Gastroesophageal sphincter (tissue), 4 donors: ENCODE measurements at regions not wholly inside any gene's neighbourhood (a gene's known extent, or its start where the extent isn't known, plus 50 kb on each side); places are given as distances from the start of the nearest gene placed in this dataset.

ENCODE experiments used
- ATAC-seq: fragments of 150-250 bp; one replicate; pipeline ENCODE4 v1.9.1; 2016; ENCODE audit warnings: mild to moderate bottlenecking, moderate library complexity
- H3K27ac ChIP-seq, 4 donors: fragments of 200-600 bp; sonication (generic) in 3 of 4; 1 replicate in 3 of 4; 2 replicates in 1 of 4; pipeline ENCODE4 v1.5.1; 2016 to 2019
- H3K27me3 ChIP-seq: fragments of 200-600 bp; sonication (generic); one replicate; pipeline ENCODE4 v1.5.1; 2019
- H3K36me3 ChIP-seq, 2 donors: fragments of 200-600 bp; sonication (generic); one replicate each; pipeline ENCODE4 v1.5.1; 2019; ENCODE audit warnings: control low read depth in 1 of 2
- H3K4me1 ChIP-seq, 3 donors: fragments of 200-600 bp; sonication (generic); 1 replicate in 2 of 3; 2 replicates in 1 of 3; pipeline ENCODE4 v1.5.1; 2016 to 2019; ENCODE audit warnings: control low read depth in 2 of 3
- H3K4me3 ChIP-seq, 2 donors: fragments of 200-600 bp; sonication (generic); one replicate each; pipeline ENCODE4 v1.5.1; 2019; ENCODE audit warnings: mild to moderate bottlenecking in 1 of 2, moderate library complexity in 1 of 2
- H3K9me3 ChIP-seq, 3 donors: fragments of 200-600 bp; sonication (generic); one replicate each; pipeline ENCODE4 v1.5.1; 2017 to 2019; ENCODE audit warnings: control low read depth in 2 of 3
- EP300 ChIP-seq: sonication (generic); formaldehyde crosslinking; IDR thresholded peaks from one replicate; pipeline ENCODE4 v1.6.1; 2017; ENCODE audit warnings: antibody characterized with exemption, mild to moderate bottlenecking
- POLR2A ChIP-seq, 2 donors: fragments of 450-650 bp; IDR thresholded peaks; one replicate each; pipeline ENCODE4 v1.6.1; 2017; ENCODE audit warnings: antibody characterized with exemption in 2 of 2, mild to moderate bottlenecking in 2 of 2, moderate library complexity in 1 of 2
- POLR2AphosphoS5 ChIP-seq: sonication (generic); formaldehyde crosslinking; IDR thresholded peaks from one replicate; pipeline ENCODE4 v1.6.1; 2017; ENCODE audit warnings: antibody characterized with exemption
- WGBS, 2 donors: methylation state at CpG; one replicate each; pipeline ENCODE4 v1.1.5; 2018; ENCODE audit warnings: low coverage in 1 of 2; 5-methylcytosine and 5-hydroxymethylcytosine counted together
- TF ChIP-seq, protein P1 (sequence below), 4 experiments: fragments of 200-600 bp in 2 of 4; fragments of 450-650 bp in 2 of 4; sonication (generic) in 1 of 4; IDR thresholded peaks; one replicate each; pipeline ENCODE4 v1.5.1; 2017 to 2019; ENCODE audit warnings: antibody characterized with exemption in 4 of 4, mild to moderate bottlenecking in 2 of 4, moderate library complexity in 2 of 4

DNA sequence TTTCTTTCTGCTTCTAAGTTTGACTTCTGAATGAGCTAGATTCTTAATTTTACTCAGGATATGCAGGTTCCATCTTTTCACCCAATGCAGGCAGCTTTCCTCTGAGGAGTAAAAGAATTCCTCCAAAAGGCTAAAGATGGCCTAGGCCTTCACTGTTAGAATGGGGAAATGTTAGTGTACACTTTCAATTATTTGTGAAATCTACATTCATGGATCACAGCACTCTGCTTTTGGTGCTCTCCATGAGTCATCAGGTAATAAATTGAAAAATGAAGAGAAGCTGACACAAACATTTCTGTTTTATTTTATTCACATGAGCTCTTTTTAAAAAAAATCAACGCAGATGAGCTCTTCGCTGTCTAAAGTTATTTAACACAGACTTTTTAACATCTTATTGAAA lies 502.5 kb upstream of the GOLIM4 start:
- no peaks in the 10 kb centered on the region for H3K36me3 ChIP-seq
- no peak for ATAC-seq
- peaks cover 0 to 10% (median 0%) of the 10 kb centered on the region in 3 donors for H3K4me1 ChIP-seq
- H3K4me3 ChIP-seq = no peak overlapping the region
- TF ChIP-seq POLR2AphosphoS5 (no peak), EP300 (no peak), POLR2A (IDR thresholded peaks at IDR 0.05) (no peak)
- TF ChIP-seq, protein P1, sequence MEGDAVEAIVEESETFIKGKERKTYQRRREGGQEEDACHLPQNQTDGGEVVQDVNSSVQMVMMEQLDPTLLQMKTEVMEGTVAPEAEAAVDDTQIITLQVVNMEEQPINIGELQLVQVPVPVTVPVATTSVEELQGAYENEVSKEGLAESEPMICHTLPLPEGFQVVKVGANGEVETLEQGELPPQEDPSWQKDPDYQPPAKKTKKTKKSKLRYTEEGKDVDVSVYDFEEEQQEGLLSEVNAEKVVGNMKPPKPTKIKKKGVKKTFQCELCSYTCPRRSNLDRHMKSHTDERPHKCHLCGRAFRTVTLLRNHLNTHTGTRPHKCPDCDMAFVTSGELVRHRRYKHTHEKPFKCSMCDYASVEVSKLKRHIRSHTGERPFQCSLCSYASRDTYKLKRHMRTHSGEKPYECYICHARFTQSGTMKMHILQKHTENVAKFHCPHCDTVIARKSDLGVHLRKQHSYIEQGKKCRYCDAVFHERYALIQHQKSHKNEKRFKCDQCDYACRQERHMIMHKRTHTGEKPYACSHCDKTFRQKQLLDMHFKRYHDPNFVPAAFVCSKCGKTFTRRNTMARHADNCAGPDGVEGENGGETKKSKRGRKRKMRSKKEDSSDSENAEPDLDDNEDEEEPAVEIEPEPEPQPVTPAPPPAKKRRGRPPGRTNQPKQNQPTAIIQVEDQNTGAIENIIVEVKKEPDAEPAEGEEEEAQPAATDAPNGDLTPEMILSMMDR (IDR thresholded peaks at IDR 0.05) = no peak
- no peaks in the 10 kb centered on the region for H3K27me3 ChIP-seq
- WGBS, 2 donors = 21 to 42% methylated on average over 2 of the region's 2 CpGs
- no peak overlapping the region for H3K27ac ChIP-seq
- H3K9me3 ChIP-seq = no peaks in the 10 kb centered on the region

GRCh38 chr3:168596175-168596823 lies 500.6 kb upstream of the GOLIM4 start:
- no peak for TF ChIP-seq POLR2AphosphoS5
- TF ChIP-seq EP300 = no peak
- TF ChIP-seq, protein P1 (IDR thresholded peaks at IDR 0.05) = no peak
- Histone ChIP-seq H3K9me3 (no peaks in the 10 kb centered on the region), H3K36me3 (no peaks in the 10 kb centered on the region), H3K27me3 (no peaks in the 10 kb centered on the region), H3K27ac (no peak overlapping the region), H3K4me1 (peaks cover 0 to 10% (median 0%) of the 10 kb centered on the region in 3 donors), H3K4me3 (no peak overlapping the region)
- ATAC-seq = no peak
- 83 to 100% methylated on average over 1 of the region's 1 CpG for WGBS, 2 donors

GRCh38 chr3:168591587-168591986 lies 495.9 kb upstream of the GOLIM4 start:
- Histone ChIP-seq H3K4me3 (no peak overlapping the region), H3K36me3 (no peaks in the 10 kb centered on the region), H3K27me3 (no peaks in the 10 kb centered on the region), H3K4me1 (no peaks in the 10 kb centered on the region), H3K9me3 (no peaks in the 10 kb centered on the region), H3K27ac (no peak overlapping the region)
- ATAC-seq = no peak
- 74 to 88% methylated on average over 1 to 2 of the region's 2 CpGs for WGBS, 2 donors
- TF ChIP-seq EP300 (no peak), POLR2AphosphoS5 (no peak), POLR2A (IDR thresholded peaks at IDR 0.05) (no peak)
- TF ChIP-seq, protein P1 (IDR thresholded peaks at IDR 0.05) = no peak

- no peak overlapping the region for H3K27ac ChIP-seq
- 83 to 95% methylated on average over 3 of the region's 3 CpGs for WGBS, 2 donors
- H3K4me3 ChIP-seq = no peak overlapping the region
- H3K4me1 ChIP-seq = no peaks in the 10 kb centered on the region
- ATAC-seq = no peak
- TF ChIP-seq, protein P1 (IDR thresholded peaks at IDR 0.05) = no peak
- TF ChIP-seq EP300 (no peak), POLR2A (IDR thresholded peaks at IDR 0.05) (no peak)
- H3K36me3 ChIP-seq = no peaks in the 10 kb centered on the region
- no peaks in the 10 kb centered on the region for H3K27me3 ChIP-seq
- no peaks in the 10 kb centered on the region for H3K9me3 ChIP-seq
Observed at GRCh38 chr3:168589376-168589775, 493.7 kb upstream of the GOLIM4 start.

DNA sequence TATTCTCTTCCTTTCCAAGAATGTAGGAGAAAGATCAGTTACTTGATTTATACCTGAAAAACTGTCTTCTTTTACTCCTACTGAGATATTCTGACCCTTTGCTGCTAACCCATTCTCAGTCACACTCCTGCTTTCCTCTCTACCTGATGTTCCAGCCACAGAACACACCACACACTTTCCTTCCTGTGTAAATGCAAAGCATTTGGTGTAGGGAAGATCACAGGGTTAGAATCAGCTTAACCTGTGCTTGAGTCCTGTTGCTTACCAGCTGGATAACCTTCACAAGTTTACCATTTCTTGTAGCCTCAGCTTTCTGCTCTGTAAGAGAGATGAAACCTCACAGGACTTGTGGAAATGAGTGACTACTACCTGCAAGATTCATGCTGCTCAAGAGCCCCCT lies 489.8 kb upstream of the GOLIM4 start:
- H3K27me3 ChIP-seq = no peaks in the 10 kb centered on the region
- H3K9me3 ChIP-seq = no peaks in the 10 kb centered on the region
- H3K36me3 ChIP-seq = no peaks in the 10 kb centered on the region
- H3K4me3 ChIP-seq = no peak overlapping the region
- ATAC-seq = no peak
- no peak overlapping the region for H3K27ac ChIP-seq
- H3K4me1 ChIP-seq = no peaks in the 10 kb centered on the region
- TF ChIP-seq POLR2AphosphoS5 (no peak), EP300 (no peak), POLR2A (IDR thresholded peaks at IDR 0.05) (no peak)
- TF ChIP-seq, protein P1 (IDR thresholded peaks at IDR 0.05) = no peak
